ENCODE measurements at regions not wholly inside any gene's neighbourhood (a gene's known extent, or its start where the extent isn't known, plus 50 kb on each side); places are given as distances from the start of the nearest gene placed in this dataset.

DNA sequence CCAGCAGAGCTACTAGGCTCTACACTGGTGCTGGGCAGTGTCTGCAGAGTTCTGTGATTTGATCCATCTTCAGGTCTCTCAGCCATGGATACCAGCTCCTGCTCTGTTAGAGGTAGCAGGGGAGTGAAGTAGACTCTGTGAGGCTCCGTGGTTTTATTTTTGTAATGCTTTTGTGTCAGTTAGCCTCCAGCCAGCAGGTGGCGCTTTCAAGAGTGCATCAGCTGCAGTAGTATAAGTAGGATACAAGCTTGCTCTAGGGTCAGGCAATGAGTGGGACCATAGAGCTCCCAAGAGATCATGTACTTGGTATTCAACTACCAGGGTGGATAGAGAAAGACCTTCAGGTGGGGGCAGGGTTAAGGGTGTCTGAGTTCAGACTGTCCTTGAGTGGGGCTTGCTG lies 362.5 kb upstream of the TRAM1L1 start:
- H3K27me3 ChIP-seq (ENCODE audit: insufficient read depth in 3 of 3, low read length in 2 of 3), result no peaks in the 10 kb centered on the region
- WGBS, 3 donors, result 93 to 95% (median 95%) methylated on average over 2 of the region's 2 CpGs
- no peak for ATAC-seq
- intact Hi-C loops (cut with DNase I), result no loop called here
- H3K9me3 ChIP-seq, result no peaks in the 10 kb centered on the region
- H3K4me1 ChIP-seq, result no peaks in the 10 kb centered on the region
- no peaks in the 10 kb centered on the region for H3K36me3 ChIP-seq (ENCODE audit: insufficient read depth in 1 of 2, low read depth in 1 of 2)
- no peak for DNase-seq
- TF ChIP-seq, protein P1, sequence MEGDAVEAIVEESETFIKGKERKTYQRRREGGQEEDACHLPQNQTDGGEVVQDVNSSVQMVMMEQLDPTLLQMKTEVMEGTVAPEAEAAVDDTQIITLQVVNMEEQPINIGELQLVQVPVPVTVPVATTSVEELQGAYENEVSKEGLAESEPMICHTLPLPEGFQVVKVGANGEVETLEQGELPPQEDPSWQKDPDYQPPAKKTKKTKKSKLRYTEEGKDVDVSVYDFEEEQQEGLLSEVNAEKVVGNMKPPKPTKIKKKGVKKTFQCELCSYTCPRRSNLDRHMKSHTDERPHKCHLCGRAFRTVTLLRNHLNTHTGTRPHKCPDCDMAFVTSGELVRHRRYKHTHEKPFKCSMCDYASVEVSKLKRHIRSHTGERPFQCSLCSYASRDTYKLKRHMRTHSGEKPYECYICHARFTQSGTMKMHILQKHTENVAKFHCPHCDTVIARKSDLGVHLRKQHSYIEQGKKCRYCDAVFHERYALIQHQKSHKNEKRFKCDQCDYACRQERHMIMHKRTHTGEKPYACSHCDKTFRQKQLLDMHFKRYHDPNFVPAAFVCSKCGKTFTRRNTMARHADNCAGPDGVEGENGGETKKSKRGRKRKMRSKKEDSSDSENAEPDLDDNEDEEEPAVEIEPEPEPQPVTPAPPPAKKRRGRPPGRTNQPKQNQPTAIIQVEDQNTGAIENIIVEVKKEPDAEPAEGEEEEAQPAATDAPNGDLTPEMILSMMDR (IDR thresholded peaks at IDR 0.05), result no peak
- H3K4me3 ChIP-seq, result no peak overlapping the region
- no peak overlapping the region for H3K27ac ChIP-seq

DNA sequence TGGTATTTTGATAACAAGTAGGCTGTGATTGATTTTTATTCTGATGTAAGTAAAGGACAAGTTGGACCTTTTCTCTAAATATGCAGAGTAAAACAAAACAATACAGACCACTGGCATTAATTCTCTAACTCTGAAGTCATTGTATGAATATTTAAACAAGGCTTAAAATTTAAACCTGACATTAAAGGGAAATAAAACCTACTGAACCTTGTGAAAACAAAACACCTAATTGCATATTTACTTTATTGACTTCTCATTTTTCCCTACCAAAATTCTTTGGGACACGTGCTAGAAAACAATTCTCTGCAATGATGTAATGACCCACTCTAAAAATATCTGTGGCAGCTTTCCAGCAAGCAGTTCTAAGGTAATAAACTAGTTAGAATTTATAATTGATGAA lies 369.7 kb upstream of the TRAM1L1 start:
- ATAC-seq, result no peak
- WGBS, 3 donors, result 7 to 9% (median 9%) methylated on average over 1 of the region's 1 CpG
- TF ChIP-seq, protein P1 (IDR thresholded peaks at IDR 0.05), result no peak

DNA sequence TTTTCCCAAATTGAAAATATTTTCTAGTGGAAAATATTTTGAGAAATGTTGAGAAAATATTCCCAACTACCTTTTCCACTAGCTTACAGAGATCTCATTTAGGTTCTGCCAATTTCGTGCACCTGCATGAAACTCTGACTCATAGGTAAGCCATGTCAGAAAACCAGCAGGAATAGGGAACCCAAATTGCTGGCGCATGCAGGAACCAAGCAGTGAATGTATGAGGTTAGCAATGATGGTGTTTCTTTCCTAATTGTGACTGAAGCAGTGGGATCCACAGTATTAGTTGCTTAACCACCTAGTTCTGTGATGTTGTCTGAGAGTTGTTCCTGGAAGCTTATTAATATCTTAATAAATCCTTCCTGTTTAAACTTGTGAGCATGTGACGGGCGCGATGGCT lies 381.0 kb upstream of the TRAM1L1 start:
- Histone ChIP-seq H3K9me3 (no peaks in the 10 kb centered on the region), H3K4me3 (no peak overlapping the region), H3K36me3 (ENCODE audit: insufficient read depth in 1 of 2, low read depth in 1 of 2) (no peaks in the 10 kb centered on the region), H3K4me1 (no peaks in the 10 kb centered on the region), H3K27me3 (ENCODE audit: insufficient read depth in 3 of 3, low read length in 2 of 3) (no peaks in the 10 kb centered on the region), H3K27ac (no peak overlapping the region)
- TF ChIP-seq, protein P1 (IDR thresholded peaks at IDR 0.05), result no peak
- ATAC-seq, result no peak
- no peak for DNase-seq
- intact Hi-C loops (cut with DNase I), result no loop called here
- WGBS, 3 donors, result 90 to 94% (median 92%) methylated on average over 5 of the region's 5 CpGs

More for the DNA sequence above, 369.7 kb upstream of the TRAM1L1 start:
- Histone ChIP-seq H3K9me3 (no peaks in the 10 kb centered on the region), H3K4me1 (no peaks in the 10 kb centered on the region), H3K4me3 (no peak overlapping the region), H3K27me3 (ENCODE audit: insufficient read depth in 3 of 3, low read length in 2 of 3) (no peaks in the 10 kb centered on the region), H3K36me3 (ENCODE audit: insufficient read depth in 1 of 2, low read depth in 1 of 2) (no peaks in the 10 kb centered on the region), H3K27ac (no peak overlapping the region)
- intact Hi-C loops (cut with DNase I), result no loop called here
- DNase-seq, result no peak

DNA sequence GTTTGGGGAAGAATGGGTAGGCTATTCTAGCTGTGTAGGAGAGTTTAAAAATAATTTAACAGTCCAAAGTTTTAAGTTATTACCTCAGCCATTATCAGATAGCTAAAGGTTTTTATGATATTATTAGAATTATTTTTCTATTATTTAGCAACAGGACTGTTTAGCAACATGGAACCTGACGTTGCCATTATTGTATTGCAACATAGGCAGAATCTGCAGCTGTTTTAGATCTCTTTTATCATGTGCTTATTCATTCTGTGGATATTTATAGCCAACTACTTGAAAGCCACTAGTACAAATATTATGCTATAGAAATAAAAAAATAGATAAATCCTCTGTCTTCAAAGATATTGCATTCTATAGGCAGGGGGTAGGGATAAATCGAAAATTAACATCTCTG lies 382.0 kb upstream of the TRAM1L1 start:
- Histone ChIP-seq H3K4me1 (no peaks in the 10 kb centered on the region), H3K36me3 (ENCODE audit: insufficient read depth in 1 of 2, low read depth in 1 of 2) (no peaks in the 10 kb centered on the region), H3K9me3 (no peaks in the 10 kb centered on the region), H3K27me3 (ENCODE audit: insufficient read depth in 3 of 3, low read length in 2 of 3) (no peaks in the 10 kb centered on the region), H3K4me3 (no peak overlapping the region), H3K27ac (no peak overlapping the region)
- TF ChIP-seq, protein P1 (IDR thresholded peaks at IDR 0.05), result no peak
- DNase-seq, result no peak
- intact Hi-C loops (cut with DNase I), result no loop called here
- ATAC-seq, result no peak
- 54 to 55% (median 54%) methylated on average over 2 of the region's 2 CpGs for WGBS, 3 donors

DNA sequence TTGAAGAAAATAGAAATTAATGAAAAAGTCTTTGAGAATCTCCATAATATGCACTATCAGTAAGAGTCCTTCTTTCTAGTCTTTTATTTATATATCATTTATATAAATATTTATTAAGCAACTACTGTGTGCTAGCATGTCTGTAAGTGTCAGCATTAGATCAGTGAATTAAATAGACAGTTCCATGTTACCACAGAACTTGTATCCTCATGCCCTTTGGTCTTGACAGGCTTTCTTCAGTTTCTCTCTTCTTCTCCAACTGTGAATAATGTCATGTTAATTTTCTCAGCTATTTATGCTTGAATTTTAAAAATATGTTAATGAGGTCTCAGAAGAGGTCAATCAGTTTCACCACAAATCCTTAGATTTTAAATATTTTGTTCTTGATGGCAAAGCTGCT lies 389.6 kb upstream of the TRAM1L1 start:
- H3K27me3 ChIP-seq (ENCODE audit: insufficient read depth in 3 of 3, low read length in 2 of 3), result no peaks in the 10 kb centered on the region
- H3K4me1 ChIP-seq, result no peaks in the 10 kb centered on the region
- DNase-seq, result no peak
- H3K4me3 ChIP-seq, result no peak overlapping the region
- intact Hi-C loops (cut with DNase I), result no loop called here
- no peak for ATAC-seq
- H3K9me3 ChIP-seq, result no peaks in the 10 kb centered on the region
- TF ChIP-seq, protein P1 (IDR thresholded peaks at IDR 0.05), result no peak
- H3K27ac ChIP-seq, result no peak overlapping the region
- H3K36me3 ChIP-seq (ENCODE audit: insufficient read depth in 1 of 2, low read depth in 1 of 2), result no peaks in the 10 kb centered on the region
